A549 (cell line): ENCODE measurements at regions not wholly inside any gene's neighbourhood (a gene's known extent, or its start where the extent isn't known, plus 50 kb on each side); places are given as distances from the start of the nearest gene placed in this dataset.

Experiments used
- ATAC-seq, 2 experiments: fragments of 200-7000 bp in 1 of 2; fragments of >200 bp in 1 of 2; cut with Nextera tagmentation in 1 of 2; cut with Tn5 transposase in 1 of 2; 3 replicates each; pipeline versions ENCODE4 v1.8.0 to v1.9.1; 2018 to 2020; ENCODE audit warnings: mild to moderate bottlenecking in 1 of 2, moderate library complexity in 1 of 2
- CTCF ChIA-PET: fragments of 300-600 bp; sonication (Branson Sonifier 250); formaldehyde crosslinking; extraction: SDS; loops from one replicate; lab custom pipeline; 2021; ENCODE audit warnings: antibody characterized with exemption, inconsistent platforms; lab: Yijun Ruan, JAX
- POLR2A ChIA-PET: fragments of 350-600 bp; formaldehyde crosslinking; extraction: SDS; loops from one replicate; lab custom pipeline; 2021; ENCODE audit warnings: antibody characterized with exemption, inconsistent platforms; lab: Yijun Ruan, JAX
- DNase-seq, 2 experiments: peaks; one replicate each; pipeline versions ENCODE4 v3.0.0 to v3.0.0-alpha.2; 2011 to 2016; ENCODE audit warnings: low read depth in 1 of 2, low spot score in 1 of 2
- FAIRE-seq: peaks from 2 replicates; lab custom pipeline; 2011; peaks lifted over from hg19 to GRCh38; lab: Jason Lieb, UNC
- H3K27ac ChIP-seq, 2 experiments: fragments of >200 bp; sonication (Bioruptor Twin); formaldehyde crosslinking; 3 replicates each; pipeline ENCODE4 v1.5.1; 2016 to 2017
- H3K4me1 ChIP-seq: fragments of >200 bp; sonication (Bioruptor Twin); formaldehyde crosslinking; 3 replicates; pipeline ENCODE4 v1.6.1; 2016
- H3K4me2 ChIP-seq: fragments of >200 bp; sonication (Bioruptor Twin); formaldehyde crosslinking; 3 replicates; pipeline ENCODE4 v1.6.1; 2016
- H3K4me3 ChIP-seq: fragments of >200 bp; sonication (Bioruptor Twin); formaldehyde crosslinking; 3 replicates; pipeline ENCODE4 v1.5.1; 2016
- H3K9me3 ChIP-seq: fragments of >200 bp; sonication (Bioruptor Twin); formaldehyde crosslinking; 3 replicates; pipeline ENCODE4 v1.6.1; 2016
- CEBPB ChIP-seq, 2 experiments: fragments of >200 bp in 1 of 2; sonication (Bioruptor Twin) in 1 of 2; formaldehyde crosslinking in 1 of 2; IDR thresholded peaks; 2 replicates each; pipeline ENCODE4 v1.6.1; 2012 to 2016
- CHD2 ChIP-seq: fragments of 150-350 bp; IDR thresholded peaks from 2 replicates; pipeline ENCODE4 v1.6.1; 2014; ENCODE audit warnings: low read length; ENCODE audit not compliant: partially characterized antibody
- ESRRA ChIP-seq: fragments of 150-350 bp; IDR thresholded peaks from 2 replicates; pipeline ENCODE4 v1.6.1; 2014; ENCODE audit warnings: mild to moderate bottlenecking, low read length, borderline replicate concordance
- GATA3 ChIP-seq: IDR thresholded peaks from 2 replicates; pipeline ENCODE4 v1.6.1; 2012; ENCODE audit warnings: borderline replicate concordance
- HDAC2 ChIP-seq: fragments of 200-600 bp; sonication (generic); IDR thresholded peaks from 2 replicates; pipeline ENCODE4 v1.6.1; 2016
- HOXB13 ChIP-seq: fragments of 250-450 bp; sonication (Bioruptor Pico); IDR thresholded peaks from 2 replicates; pipeline ENCODE4 v1.5.0; 2020; ENCODE audit warnings: low read depth, mild to moderate bottlenecking, moderate library complexity
- MAFK ChIP-seq: fragments of 450-650 bp; IDR thresholded peaks from 2 replicates; pipeline ENCODE4 v1.6.1; 2014; ENCODE audit not compliant: partially characterized antibody
- MAZ ChIP-seq: fragments of 150-350 bp; IDR thresholded peaks from 2 replicates; pipeline ENCODE4 v1.6.1; 2014; ENCODE audit warnings: antibody characterized with exemption, low read depth, low read length, borderline replicate concordance
- NFE2L2 ChIP-seq: fragments of 150-350 bp; conservative IDR thresholded peaks from 2 replicates; pipeline ENCODE4 v1.6.1; 2014; ENCODE audit warnings: low read length
- POLR2A ChIP-seq: IDR thresholded peaks from 2 replicates; pipeline ENCODE4 v1.6.1; 2012; ENCODE audit warnings: mild to moderate bottlenecking, low read length
- RAD21 ChIP-seq, 2 experiments: fragments of >200 bp in 1 of 2; sonication (Bioruptor Twin) in 1 of 2; formaldehyde crosslinking in 1 of 2; IDR thresholded peaks in 1 of 2; conservative IDR thresholded peaks in 1 of 2; 2 replicates in 1 of 2; 3 replicates in 1 of 2; pipeline ENCODE4 v1.6.1; 2012 to 2018; ENCODE audit warnings: inconsistent platforms in 1 of 2
- RFX5 ChIP-seq: fragments of 450-650 bp; IDR thresholded peaks from 2 replicates; pipeline ENCODE4 v1.7.1; 2014; ENCODE audit warnings: antibody characterized with exemption, mild to moderate bottlenecking, moderate library complexity
- USF2 ChIP-seq: fragments of 450-650 bp; IDR thresholded peaks from 2 replicates; pipeline ENCODE4 v1.6.1; 2014; ENCODE audit warnings: antibody characterized with exemption
- ZSCAN20 ChIP-seq: fragments of 250-450 bp; sonication (Bioruptor Pico); IDR thresholded peaks from 2 replicates; pipeline ENCODE4 v1.8.0; 2022; ENCODE audit warnings: mild to moderate bottlenecking, moderate library complexity
- WGBS: methylation state at CpG from one replicate; pipeline ENCODE4 v1.1.6; 2017; ENCODE audit errors: missing lambda C conversion rate; 5-methylcytosine and 5-hydroxymethylcytosine counted together
- TF ChIP-seq, protein P1 (sequence below): IDR thresholded peaks from 2 replicates; pipeline ENCODE4 v1.6.1; 2012
- TF ChIP-seq, protein P2 (sequence below): fragments of 250-450 bp; sonication (Bioruptor Pico); IDR thresholded peaks from 2 replicates; pipeline ENCODE4 v1.5.0; 2020; ENCODE audit warnings: low read depth, mild to moderate bottlenecking, moderate library complexity
- TF ChIP-seq, protein P3 (sequence below): fragments of >200 bp; sonication (Bioruptor Twin); formaldehyde crosslinking; IDR thresholded peaks from 3 replicates; pipeline ENCODE4 v1.6.1; 2016
- TF ChIP-seq, protein P4 (sequence below): fragments of 250-450 bp; sonication (Bioruptor Pico); IDR thresholded peaks from 2 replicates; pipeline ENCODE4 v1.5.0; 2021; ENCODE audit warnings: mild to moderate bottlenecking, moderate library complexity, borderline replicate concordance
- TF ChIP-seq, protein P5 (sequence below): fragments of >200 bp; sonication (Bioruptor Twin); formaldehyde crosslinking; IDR thresholded peaks from 3 replicates; pipeline ENCODE4 v1.5.1; 2016

DNA sequence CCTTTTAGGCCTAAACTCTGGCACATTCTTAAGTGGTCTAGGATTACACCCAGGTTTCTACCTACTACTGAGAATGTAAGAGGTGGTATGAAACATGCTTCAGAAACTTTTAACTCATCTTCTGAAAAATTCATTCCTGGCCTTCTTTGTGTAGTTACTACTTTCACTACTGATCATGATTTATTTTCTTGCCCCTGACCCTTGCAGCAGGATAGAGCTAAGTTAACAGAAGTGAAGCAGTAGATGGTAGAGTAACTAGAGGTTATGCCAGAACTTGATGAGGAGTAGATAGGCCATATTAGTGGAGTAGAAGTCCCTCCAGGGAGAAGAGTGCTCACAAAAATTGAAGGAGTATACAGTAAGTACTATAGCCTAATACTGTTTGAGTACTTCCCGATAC, 75.5 kb upstream of the MSTN start (continued):
- TF ChIP-seq USF2 (no peak), MAFK (no peak), MAZ (no peak), HOXB13 (no peak)
- TF ChIP-seq, protein P1, sequence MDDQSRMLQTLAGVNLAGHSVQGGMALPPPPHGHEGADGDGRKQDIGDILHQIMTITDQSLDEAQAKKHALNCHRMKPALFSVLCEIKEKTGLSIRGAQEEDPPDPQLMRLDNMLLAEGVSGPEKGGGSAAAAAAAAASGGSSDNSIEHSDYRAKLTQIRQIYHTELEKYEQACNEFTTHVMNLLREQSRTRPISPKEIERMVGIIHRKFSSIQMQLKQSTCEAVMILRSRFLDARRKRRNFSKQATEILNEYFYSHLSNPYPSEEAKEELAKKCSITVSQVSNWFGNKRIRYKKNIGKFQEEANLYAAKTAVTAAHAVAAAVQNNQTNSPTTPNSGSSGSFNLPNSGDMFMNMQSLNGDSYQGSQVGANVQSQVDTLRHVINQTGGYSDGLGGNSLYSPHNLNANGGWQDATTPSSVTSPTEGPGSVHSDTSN, result no peak
- TF ChIP-seq, protein P2, sequence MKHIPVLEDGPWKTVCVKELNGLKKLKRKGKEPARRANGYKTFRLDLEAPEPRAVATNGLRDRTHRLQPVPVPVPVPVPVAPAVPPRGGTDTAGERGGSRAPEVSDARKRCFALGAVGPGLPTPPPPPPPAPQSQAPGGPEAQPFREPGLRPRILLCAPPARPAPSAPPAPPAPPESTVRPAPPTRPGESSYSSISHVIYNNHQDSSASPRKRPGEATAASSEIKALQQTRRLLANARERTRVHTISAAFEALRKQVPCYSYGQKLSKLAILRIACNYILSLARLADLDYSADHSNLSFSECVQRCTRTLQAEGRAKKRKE (CRISPR knock-in tag), result no peak
- TF ChIP-seq, all 56 proteins: peak for 0

GRCh38 chr2:190137561-190137960, 75.0 kb upstream of the MSTN start:
- FAIRE-seq (no peak), DNase-seq (no peak), ATAC-seq (no peak)
- CTCF ChIA-PET, result no interaction called here
- H3K4me3 ChIP-seq, result no peak overlapping the region
- H3K4me1 ChIP-seq, result peaks cover 20% of the 10 kb centered on the region
- TF ChIP-seq CHD2 (no peak), ZSCAN20 (CRISPR knock-in tag) (no peak), ESRRA (no peak), POLR2A (no peak), RAD21 (conservative IDR thresholded peaks at IDR 0.05 in 1 of 2, IDR thresholded peaks at IDR 0.05 in 1 of 2) (no peak), CEBPB (IDR thresholded peaks at IDR 0.05) (no peak), NFE2L2 (no peak), HDAC2 (no peak), GATA3 (no peak), RFX5 (no peak), HOXB13 (no peak)
- TF ChIP-seq, protein P1, result no peak
- TF ChIP-seq, protein P3, sequence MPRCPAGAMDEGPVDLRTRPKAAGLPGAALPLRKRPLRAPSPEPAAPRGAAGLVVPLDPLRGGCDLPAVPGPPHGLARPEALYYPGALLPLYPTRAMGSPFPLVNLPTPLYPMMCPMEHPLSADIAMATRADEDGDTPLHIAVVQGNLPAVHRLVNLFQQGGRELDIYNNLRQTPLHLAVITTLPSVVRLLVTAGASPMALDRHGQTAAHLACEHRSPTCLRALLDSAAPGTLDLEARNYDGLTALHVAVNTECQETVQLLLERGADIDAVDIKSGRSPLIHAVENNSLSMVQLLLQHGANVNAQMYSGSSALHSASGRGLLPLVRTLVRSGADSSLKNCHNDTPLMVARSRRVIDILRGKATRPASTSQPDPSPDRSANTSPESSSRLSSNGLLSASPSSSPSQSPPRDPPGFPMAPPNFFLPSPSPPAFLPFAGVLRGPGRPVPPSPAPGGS, result no peak
- TF ChIP-seq, protein P4, sequence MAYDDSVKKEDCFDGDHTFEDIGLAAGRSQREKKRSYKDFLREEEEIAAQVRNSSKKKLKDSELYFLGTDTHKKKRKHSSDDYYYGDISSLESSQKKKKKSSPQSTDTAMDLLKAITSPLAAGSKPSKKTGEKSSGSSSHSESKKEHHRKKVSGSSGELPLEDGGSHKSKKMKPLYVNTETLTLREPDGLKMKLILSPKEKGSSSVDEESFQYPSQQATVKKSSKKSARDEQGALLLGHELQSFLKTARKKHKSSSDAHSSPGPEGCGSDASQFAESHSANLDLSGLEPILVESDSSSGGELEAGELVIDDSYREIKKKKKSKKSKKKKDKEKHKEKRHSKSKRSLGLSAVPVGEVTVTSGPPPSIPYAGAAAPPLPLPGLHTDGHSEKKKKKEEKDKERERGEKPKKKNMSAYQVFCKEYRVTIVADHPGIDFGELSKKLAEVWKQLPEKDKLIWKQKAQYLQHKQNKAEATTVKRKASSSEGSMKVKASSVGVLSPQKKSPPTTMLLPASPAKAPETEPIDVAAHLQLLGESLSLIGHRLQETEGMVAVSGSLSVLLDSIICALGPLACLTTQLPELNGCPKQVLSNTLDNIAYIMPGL (CRISPR knock-in tag), result no peak
- TF ChIP-seq, protein P5, sequence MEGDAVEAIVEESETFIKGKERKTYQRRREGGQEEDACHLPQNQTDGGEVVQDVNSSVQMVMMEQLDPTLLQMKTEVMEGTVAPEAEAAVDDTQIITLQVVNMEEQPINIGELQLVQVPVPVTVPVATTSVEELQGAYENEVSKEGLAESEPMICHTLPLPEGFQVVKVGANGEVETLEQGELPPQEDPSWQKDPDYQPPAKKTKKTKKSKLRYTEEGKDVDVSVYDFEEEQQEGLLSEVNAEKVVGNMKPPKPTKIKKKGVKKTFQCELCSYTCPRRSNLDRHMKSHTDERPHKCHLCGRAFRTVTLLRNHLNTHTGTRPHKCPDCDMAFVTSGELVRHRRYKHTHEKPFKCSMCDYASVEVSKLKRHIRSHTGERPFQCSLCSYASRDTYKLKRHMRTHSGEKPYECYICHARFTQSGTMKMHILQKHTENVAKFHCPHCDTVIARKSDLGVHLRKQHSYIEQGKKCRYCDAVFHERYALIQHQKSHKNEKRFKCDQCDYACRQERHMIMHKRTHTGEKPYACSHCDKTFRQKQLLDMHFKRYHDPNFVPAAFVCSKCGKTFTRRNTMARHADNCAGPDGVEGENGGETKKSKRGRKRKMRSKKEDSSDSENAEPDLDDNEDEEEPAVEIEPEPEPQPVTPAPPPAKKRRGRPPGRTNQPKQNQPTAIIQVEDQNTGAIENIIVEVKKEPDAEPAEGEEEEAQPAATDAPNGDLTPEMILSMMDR, result no peak
- H3K9me3 ChIP-seq, result peaks cover 10% of the 10 kb centered on the region
- WGBS, result 81% methylated on average over 2 of the region's 2 CpGs
- no peak overlapping the region for H3K27ac ChIP-seq
- H3K4me2 ChIP-seq, result no peak overlapping the region
- POLR2A ChIA-PET, result no interaction called here
